HG03354 (cell line): ENCODE measurements at regions not wholly inside any gene's neighbourhood (a gene's known extent, or its start where the extent isn't known, plus 50 kb on each side); places are given as distances from the start of the nearest gene placed in this dataset.

ENCODE experiments used
- ATAC-seq: cut with Tn5 transposase; IDR thresholded peaks from one replicate; pipeline ENCODE4 v1.9.1; 2021; ENCODE audit warnings: mild to moderate bottlenecking; ENCODE audit not compliant: unreplicated experiment, poor library complexity, severe bottlenecking

DNA sequence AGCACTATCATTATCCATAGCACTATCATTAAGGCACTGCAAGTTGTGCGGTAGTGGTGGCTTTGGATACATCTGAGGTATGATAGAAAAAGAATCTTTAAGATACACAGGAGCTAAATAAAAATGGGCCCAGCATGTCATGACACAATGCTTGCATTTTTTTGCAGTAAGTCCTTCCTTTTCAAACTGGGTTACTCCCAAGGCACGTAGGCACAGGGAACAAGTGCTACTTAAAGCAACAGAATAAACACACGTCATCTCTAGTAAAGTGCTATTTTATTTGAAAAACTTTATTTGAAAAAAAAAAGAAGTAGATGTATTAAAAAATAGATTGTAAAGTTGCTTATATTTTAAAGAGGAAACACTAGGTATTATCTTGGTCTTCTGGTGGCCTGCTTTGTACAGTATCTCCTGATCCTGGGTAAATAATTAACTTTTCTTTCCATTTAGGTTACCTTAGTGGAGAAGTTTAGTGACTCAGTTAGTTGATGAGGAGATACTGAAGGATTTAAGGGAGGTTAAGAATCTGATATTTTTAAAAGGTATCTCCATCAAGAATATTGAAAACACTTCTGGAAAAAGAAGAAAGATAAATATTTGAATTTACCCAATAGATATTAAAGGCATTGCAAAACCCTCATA, 129.6 kb downstream of the EDN1 start:
- no peak for ATAC-seq

DNA sequence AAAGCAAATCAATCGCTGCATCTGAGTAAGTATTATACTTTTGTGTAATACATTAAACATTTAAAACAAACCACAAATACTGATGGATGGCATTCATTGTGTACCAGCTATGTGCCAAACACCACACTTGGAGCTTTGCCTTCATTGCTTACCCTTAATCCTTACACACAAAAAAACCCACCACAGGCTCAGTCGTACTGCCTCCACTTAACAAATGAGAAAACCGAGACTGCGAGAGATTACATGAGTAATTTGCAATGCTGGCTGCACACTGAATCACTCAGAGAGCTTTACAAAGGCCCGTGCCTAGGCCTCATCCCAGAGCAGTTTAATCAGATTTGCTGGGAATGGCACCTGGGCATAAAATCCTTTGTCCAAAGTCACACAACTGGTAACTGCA, 130.5 kb downstream of the EDN1 start:
- no peak for ATAC-seq

DNA sequence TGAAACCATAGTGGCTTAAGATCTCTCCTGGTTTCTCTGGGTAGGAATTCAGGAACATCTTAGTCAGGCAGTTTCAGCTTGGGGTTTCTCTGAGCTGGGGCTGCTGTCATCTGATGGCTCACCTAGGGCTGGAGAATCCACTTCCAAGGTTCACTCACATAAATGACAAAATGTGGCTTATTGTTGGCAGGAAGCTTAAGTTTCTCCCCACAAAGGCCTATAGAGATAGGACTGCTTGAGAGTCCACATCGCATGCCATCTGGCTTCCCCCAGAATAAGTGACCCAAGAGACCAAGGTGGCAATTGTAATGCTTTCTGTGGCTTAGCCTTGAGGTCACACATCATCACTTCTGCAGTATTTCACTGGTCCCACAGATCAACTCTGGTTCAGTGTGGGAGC, 131.4 kb downstream of the EDN1 start:
- no peak for ATAC-seq

- ATAC-seq, result no peak
These were observed 132.7 kb downstream of the EDN1 start for GRCh38 chr6:12422848-12423247.

- no peak for ATAC-seq
These were observed 133.7 kb downstream of the EDN1 start for GRCh38 chr6:12423832-12424231.

DNA sequence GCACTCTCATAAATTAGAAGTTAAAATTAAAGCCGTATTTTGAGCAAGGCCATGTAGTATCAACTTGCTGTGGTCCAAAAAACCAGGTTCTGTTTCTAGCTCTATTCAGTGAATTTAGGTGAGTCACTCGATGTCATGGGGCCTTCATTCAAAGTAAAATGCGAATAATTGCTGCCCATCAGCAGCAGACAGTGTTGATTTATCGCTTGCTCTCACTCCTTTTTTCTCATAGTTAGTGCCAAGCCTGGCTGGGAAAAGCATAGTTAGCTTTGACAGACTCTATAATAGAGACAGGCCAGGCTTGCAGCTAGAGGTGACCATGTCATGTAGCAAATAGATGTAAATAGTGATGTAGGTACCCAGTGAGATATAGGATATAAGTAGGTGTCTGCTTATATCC, 136.0 kb downstream of the EDN1 start:
- no peak for ATAC-seq

GRCh38 chr6:12431023-12431422, 140.9 kb downstream of the EDN1 start:
- no peak for ATAC-seq

DNA sequence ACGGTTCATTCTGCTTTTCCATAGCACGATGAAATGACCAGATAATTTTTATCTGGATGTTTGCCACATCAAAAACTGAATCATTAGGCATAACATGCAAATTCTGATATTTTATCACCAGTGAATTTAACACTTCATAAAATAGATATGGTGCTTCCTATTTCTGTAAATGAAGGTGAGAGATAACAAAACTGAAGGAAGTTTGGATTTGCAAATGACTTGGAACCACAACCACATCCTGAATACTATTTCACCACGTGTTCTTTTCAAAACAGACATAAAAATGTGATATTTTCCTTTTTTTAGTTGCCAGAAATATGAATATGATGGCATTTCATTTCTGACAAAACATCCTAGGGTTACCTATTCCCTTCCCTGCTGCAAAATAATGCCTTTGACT, 146.1 kb downstream of the EDN1 start:
- no peak for ATAC-seq

- no peak for ATAC-seq
These were observed 146.5 kb downstream of the EDN1 start for GRCh38 chr6:12436683-12437082.

- no peak for ATAC-seq
These were observed 149.1 kb downstream of the EDN1 start for GRCh38 chr6:12439296-12439695.

DNA sequence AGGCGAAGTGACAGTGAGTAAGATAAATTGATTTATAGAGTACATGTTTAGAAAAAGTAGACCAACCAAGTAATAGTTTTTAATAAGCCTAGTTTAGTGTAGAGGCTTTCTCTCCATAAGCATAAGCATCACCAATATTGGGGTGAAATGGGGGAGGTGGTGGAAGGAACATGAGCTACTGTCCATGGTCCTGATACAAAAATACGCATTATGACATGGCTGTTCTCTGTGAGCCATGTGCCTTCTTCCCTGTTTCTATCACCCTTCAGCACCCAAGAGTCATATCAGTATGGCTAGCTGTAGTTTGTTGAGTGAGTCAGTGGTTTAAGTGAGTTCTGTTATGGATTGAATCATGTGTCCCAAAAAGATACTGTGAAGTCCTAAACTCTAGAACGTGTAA, 150.8 kb downstream of the EDN1 start:
- ATAC-seq, result no peak

GRCh38 chr6:12442455-12442854, 152.3 kb downstream of the EDN1 start:
- ATAC-seq, result no peak

- no peak for ATAC-seq
These were observed 156.2 kb downstream of the EDN1 start for GRCh38 chr6:12446394-12446793.

GRCh38 chr6:12449447-12449846, 159.3 kb downstream of the EDN1 start:
- no peak for ATAC-seq

DNA sequence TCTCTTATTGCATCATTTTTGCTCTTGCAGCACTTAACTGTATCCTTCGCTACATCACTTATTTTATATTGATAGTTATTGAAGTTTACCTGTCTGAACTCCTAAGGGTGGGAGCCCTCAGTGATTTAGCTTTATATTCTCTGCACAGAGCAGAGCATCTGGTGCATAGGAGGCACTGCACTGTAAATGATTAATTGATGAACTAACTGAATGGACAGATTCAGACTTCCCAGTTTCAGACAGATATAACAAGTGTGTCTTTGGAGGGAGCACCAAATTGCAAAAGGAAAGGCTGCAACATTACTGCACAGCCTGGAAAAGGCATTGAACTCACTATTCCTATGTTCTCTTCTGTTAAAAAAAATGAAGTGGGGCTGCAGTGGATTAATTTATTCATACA, 160.3 kb downstream of the EDN1 start:
- ATAC-seq, result no peak

- ATAC-seq, result no peak
These were observed 166.2 kb downstream of the EDN1 start for GRCh38 chr6:12456343-12456742.

DNA sequence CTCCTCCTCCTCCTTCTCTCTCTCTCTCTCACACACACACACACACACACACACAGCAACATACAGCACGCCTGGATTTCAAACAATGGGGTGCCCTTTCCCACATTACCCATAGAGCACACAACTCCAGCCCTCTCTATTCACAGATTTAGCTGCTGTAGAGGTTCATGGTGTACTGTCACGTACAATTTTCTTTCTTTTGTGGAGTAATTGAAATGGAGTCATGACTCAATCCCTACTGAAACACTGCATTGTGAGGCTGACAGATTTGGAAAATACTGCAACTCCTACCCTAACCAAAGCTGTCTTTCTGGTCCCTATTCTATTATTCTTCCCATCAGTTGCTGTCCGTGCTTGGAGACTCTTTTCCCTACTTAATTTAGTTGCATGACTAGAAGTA, 166.9 kb downstream of the EDN1 start:
- ATAC-seq, result no peak

- no peak for ATAC-seq
These were observed 168.4 kb downstream of the EDN1 start for GRCh38 chr6:12458558-12458957.

DNA sequence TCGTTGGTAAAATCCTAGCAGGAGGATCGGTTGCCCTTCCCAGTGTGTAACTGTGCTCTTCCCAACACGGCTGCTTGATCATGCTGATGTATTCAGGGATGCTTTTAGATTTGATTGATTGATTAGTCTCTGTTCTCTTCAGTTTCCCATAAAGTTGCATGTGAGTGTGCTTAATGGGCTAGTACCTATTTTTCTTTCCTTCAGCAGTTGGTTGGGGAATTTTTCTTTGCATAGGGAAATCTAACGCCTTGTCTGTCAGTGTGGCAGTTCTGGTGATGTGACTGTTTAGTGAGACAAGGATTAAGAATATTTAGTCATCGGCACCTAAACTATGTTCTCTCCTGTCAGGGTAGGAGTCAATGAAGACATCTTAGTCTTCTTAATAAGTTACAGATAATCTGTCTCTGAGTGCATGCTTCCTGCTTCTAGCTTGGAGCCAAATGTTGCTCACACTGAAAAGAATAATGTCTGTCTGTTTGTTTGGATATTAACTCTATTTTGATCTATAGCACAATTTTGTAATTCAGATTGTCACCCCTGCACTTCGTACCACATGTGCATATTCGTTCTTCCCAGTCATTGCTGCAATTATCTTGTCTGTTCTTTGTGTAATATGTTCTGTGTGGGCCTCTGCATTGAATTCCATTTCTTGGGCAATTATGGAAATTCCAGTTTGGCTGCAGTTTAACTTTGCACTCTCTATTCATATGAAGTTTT, 169.9 kb downstream of the EDN1 start:
- ATAC-seq, result no peak

DNA sequence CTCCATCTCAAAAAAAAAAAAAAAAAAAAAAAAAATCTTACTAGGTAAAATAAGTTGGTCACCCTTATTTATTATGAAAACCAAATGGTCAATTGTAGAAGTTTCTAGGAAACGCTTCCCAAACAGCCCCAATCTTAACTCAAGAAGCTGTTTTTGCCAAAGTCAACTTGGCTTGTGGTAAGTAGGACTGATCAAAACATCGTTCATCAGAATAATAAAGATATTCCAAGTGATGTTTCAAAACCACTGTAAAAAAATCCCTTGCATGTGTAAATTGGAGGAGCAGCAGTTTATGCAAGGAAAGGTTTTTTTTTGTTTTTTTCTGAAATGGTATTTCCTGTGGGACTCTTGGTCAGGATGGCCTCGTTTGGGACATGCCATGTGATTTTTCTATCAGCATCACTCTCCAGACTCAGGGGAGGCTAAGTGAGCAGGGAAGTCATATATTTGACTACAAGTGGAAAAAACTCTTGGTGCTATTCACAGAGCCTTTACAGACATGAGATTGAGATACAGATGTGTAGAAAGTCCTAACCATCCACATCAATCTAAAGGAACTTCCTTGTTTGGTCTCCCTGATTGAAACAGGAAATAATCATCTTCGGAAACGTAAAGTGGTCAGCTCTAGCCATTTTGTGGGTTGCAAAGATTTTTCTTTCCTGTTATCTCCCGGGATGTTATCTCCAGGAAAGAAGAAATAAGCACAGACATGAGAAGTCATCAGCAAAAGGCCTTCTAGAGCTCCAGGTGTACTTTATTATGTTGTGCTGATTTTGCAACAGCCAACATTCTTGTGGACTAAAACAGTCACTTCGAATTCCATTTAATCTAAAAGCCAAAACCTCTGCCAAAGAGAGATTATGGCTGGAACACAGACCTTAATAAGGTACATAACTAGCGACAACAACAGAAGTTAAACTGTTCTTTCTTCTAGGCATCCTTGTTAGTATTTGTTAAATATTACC, 177.8 kb downstream of the EDN1 start:
- ATAC-seq, result no peak

- ATAC-seq, result no peak
These were observed 182.5 kb downstream of the EDN1 start for GRCh38 chr6:12472601-12473038.
